ENCODE measurements at regions not wholly inside any gene's neighbourhood (a gene's known extent, or its start where the extent isn't known, plus 50 kb on each side); places are given as distances from the start of the nearest gene placed in this dataset.

DNA sequence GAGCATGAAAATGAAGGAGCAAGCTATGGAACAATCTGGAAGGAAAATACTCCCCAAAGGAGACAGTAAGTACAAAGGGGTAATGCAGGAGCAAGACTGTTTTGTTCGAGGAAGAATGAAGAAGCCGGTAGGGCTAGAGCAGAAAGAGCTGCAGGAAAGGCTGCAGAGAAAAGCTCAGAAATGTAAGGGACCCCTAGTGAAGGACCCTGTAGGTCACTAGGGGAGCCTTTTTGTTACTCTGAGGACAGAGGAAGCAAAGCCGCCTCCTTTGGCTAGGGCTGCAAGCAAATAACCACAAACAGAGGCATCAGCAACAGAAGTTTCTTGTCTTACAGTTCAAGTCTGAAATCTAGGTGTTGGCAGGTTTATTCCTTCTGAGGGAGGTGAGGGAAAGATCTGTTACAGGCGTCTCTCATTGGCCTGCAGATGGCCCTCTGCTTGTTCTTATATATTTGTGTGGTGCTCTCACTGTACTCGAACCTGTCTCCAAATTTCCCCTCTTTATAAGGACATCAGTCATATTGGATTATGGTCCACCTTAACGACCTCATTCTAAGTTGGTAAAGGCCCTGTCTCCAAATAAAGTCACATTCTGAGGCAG lies 362.3 kb downstream of the COG6 start:
- Histone ChIP-seq H3K4me2 (ENCODE audit: insufficient read depth, low read length, poor library complexity, severe bottlenecking) (no peak overlapping the region), H2BK12ac (ENCODE audit: low read length) (no peak overlapping the region), H2BK15ac (ENCODE audit: low read length) (no peak overlapping the region), H3K27me3 (ENCODE audit: control insufficient read depth in 3 of 3, insufficient read depth in 3 of 3, low read depth in 1 of 3, low read length in 3 of 3) (no peaks in the 10 kb centered on the region), H2AK5ac (ENCODE audit: low read depth, low read length) (no peak overlapping the region), H3K4me3 (ENCODE audit: low read length in 2 of 2) (no peak overlapping the region), H4K91ac (ENCODE audit: low read depth, low read length, poor library complexity) (no peak overlapping the region), H2BK5ac (ENCODE audit: low read length) (no peak overlapping the region), H2AFZ (ENCODE audit: low read length) (no peak overlapping the region), H3K9me3 (replicated peaks in 1 of 2; ENCODE audit: control insufficient read depth in 2 of 2, insufficient read depth in 1 of 2, low read depth in 1 of 2, low read length in 2 of 2) (no peaks in the 10 kb centered on the region), H4K8ac (ENCODE audit: low read depth, low read length) (no peak overlapping the region), H3K23ac (ENCODE audit: low read depth, low read length, poor library complexity) (no peak overlapping the region), H3K4ac (ENCODE audit: low read length) (no peak overlapping the region), H3K18ac (ENCODE audit: low read length) (no peak overlapping the region), H3K14ac (ENCODE audit: low read length) (no peak overlapping the region), H3K9ac (ENCODE audit: low read depth, low read length, poor library complexity) (no peak overlapping the region), H3K4me1 (ENCODE audit: control insufficient read depth in 2 of 2, insufficient read depth in 1 of 2, low read depth in 1 of 2, low read length in 2 of 2) (no peaks in the 10 kb centered on the region), H3K79me1 (ENCODE audit: low read depth, low read length) (no peaks in the 10 kb centered on the region), H3K36me3 (replicated peaks in 1 of 2; ENCODE audit: control insufficient read depth in 2 of 2, insufficient read depth in 2 of 2, low read length in 2 of 2) (no peaks in the 10 kb centered on the region), H3K27ac (replicated peaks; ENCODE audit: low read length) (no peak overlapping the region), H2BK120ac (ENCODE audit: low read depth, low read length) (no peak overlapping the region)
- DNase-seq (ENCODE audit: low spot score): no peak
- no CpG with 5 or more reads among the region's 6 CpGs for WGBS, 2 donors (ENCODE audit: extremely low coverage in 2 of 2, insufficient read length in 2 of 2, insufficient replicate concordance in 1 of 2)

DNA sequence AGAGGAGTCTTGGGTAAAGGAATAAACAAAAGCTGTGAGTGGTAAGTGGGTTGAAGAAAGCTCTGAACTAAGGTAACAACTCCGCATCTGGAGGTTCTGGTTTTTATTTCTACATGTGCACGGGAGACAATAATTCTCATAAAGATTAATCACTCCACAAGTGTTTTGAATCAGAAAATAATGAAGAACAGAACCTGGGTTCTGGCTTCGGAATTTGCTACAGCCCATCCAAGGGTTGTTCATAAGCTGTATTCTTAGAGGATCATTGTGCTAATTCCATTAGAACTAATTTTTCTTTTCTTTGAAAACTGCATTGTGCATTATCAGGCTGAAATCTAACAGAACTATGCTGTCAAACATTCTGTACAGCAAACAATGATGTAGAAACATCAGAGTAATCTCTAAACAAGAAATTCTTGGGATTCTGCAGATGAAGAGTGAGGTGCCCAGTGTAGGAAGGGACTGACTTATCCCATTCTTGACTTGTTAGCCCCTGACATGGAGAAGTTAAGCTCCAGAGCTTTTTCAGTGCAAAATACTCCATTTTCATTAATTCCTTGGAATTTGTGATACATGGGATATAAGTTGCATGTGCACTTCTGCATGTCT lies 368.2 kb downstream of the COG6 start:
- Histone ChIP-seq H4K8ac (ENCODE audit: low read depth, low read length) (no peak overlapping the region), H4K91ac (ENCODE audit: low read depth, low read length, poor library complexity) (no peak overlapping the region), H2BK15ac (ENCODE audit: low read length) (no peak overlapping the region), H3K79me1 (ENCODE audit: low read depth, low read length) (no peaks in the 10 kb centered on the region), H3K4me1 (ENCODE audit: control insufficient read depth in 2 of 2, insufficient read depth in 1 of 2, low read depth in 1 of 2, low read length in 2 of 2) (peaks cover 0 to 3% of the 10 kb centered on the region in 2 donors), H3K27ac (replicated peaks; ENCODE audit: low read length) (no peak overlapping the region), H3K23ac (ENCODE audit: low read depth, low read length, poor library complexity) (no peak overlapping the region), H2BK120ac (ENCODE audit: low read depth, low read length) (no peak overlapping the region), H3K14ac (ENCODE audit: low read length) (no peak overlapping the region), H3K27me3 (ENCODE audit: control insufficient read depth in 3 of 3, insufficient read depth in 3 of 3, low read depth in 1 of 3, low read length in 3 of 3) (no peaks in the 10 kb centered on the region), H3K4ac (ENCODE audit: low read length) (no peak overlapping the region), H2BK12ac (ENCODE audit: low read length) (no peak overlapping the region), H2AK5ac (ENCODE audit: low read depth, low read length) (no peak overlapping the region), H3K36me3 (replicated peaks in 1 of 2; ENCODE audit: control insufficient read depth in 2 of 2, insufficient read depth in 2 of 2, low read length in 2 of 2) (no peaks in the 10 kb centered on the region), H3K4me3 (ENCODE audit: low read length in 2 of 2) (no peak overlapping the region), H3K4me2 (ENCODE audit: insufficient read depth, low read length, poor library complexity, severe bottlenecking) (no peak overlapping the region), H2AFZ (ENCODE audit: low read length) (no peak overlapping the region), H3K18ac (ENCODE audit: low read length) (no peak overlapping the region), H2BK5ac (ENCODE audit: low read length) (no peak overlapping the region), H3K9ac (ENCODE audit: low read depth, low read length, poor library complexity) (no peak overlapping the region), H3K9me3 (replicated peaks in 1 of 2; ENCODE audit: control insufficient read depth in 2 of 2, insufficient read depth in 1 of 2, low read depth in 1 of 2, low read length in 2 of 2) (peaks cover 0 to 6% of the 10 kb centered on the region in 2 donors)
- no peak for DNase-seq (ENCODE audit: low spot score)
- WGBS, 2 donors (ENCODE audit: extremely low coverage in 2 of 2, insufficient read length in 2 of 2, insufficient replicate concordance in 1 of 2): no CpG with 5 or more reads among the region's 3 CpGs

DNA sequence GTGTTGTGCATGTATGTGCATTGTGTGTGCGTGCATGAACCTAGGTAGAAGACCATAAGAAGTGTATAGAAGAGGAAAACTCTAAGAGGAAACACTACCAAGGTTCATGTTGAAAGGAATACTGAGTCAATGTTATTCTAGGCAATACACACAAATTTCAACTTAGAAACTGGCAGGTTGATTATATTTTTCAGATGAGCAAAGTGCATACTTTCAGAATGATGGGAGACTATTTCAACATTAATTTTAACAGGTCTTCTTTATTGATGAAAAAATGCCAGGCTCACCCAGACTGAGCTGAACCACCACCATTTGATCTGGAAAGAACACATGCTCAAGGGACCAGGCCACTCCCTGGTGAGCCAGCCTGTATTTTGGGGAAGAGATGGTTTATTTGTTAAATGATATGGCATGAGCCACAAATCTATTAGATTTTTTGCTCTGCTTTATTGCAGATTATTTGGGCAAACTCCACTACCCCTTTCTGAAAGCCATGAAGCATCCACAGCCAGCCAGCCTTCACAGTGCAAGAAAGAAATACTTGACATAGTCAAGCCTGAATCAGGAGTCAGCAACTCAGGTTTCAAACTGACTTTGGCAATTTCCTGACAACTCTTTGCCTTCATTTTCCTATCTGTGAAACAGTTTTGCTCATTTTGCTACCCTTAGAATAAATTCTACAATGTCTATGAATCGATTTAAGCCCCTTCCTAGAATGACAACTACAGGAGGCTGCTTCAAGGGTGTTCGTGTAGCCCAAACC lies 368.9 kb downstream of the COG6 start:
- Histone ChIP-seq H3K4me2 (ENCODE audit: insufficient read depth, low read length, poor library complexity, severe bottlenecking) (no peak overlapping the region), H3K18ac (ENCODE audit: low read length) (no peak overlapping the region)
- WGBS, 2 donors (ENCODE audit: extremely low coverage in 2 of 2, insufficient read length in 2 of 2, insufficient replicate concordance in 1 of 2): no CpG with 5 or more reads among the region's 3 CpGs

More for the DNA sequence above, 368.9 kb downstream of the COG6 start:
- Histone ChIP-seq H2BK12ac (ENCODE audit: low read length) (no peak overlapping the region), H4K91ac (ENCODE audit: low read depth, low read length, poor library complexity) (no peak overlapping the region), H3K4ac (ENCODE audit: low read length) (no peak overlapping the region), H3K4me1 (ENCODE audit: control insufficient read depth in 2 of 2, insufficient read depth in 1 of 2, low read depth in 1 of 2, low read length in 2 of 2) (peaks cover 0 to 3% of the 10 kb centered on the region in 2 donors), H3K9ac (ENCODE audit: low read depth, low read length, poor library complexity) (no peak overlapping the region), H2AFZ (ENCODE audit: low read length) (no peak overlapping the region), H2AK5ac (ENCODE audit: low read depth, low read length) (no peak overlapping the region), H2BK5ac (ENCODE audit: low read length) (no peak overlapping the region), H3K9me3 (replicated peaks in 1 of 2; ENCODE audit: control insufficient read depth in 2 of 2, insufficient read depth in 1 of 2, low read depth in 1 of 2, low read length in 2 of 2) (peaks cover 0 to 6% of the 10 kb centered on the region in 2 donors), H3K79me1 (ENCODE audit: low read depth, low read length) (no peaks in the 10 kb centered on the region), H3K27me3 (ENCODE audit: control insufficient read depth in 3 of 3, insufficient read depth in 3 of 3, low read depth in 1 of 3, low read length in 3 of 3) (no peaks in the 10 kb centered on the region), H3K4me3 (ENCODE audit: low read length in 2 of 2) (no peak overlapping the region), H3K14ac (ENCODE audit: low read length) (no peak overlapping the region), H2BK15ac (ENCODE audit: low read length) (no peak overlapping the region), H4K8ac (ENCODE audit: low read depth, low read length) (no peak overlapping the region), H3K23ac (ENCODE audit: low read depth, low read length, poor library complexity) (no peak overlapping the region), H2BK120ac (ENCODE audit: low read depth, low read length) (no peak overlapping the region), H3K27ac (replicated peaks; ENCODE audit: low read length) (no peak overlapping the region), H3K36me3 (replicated peaks in 1 of 2; ENCODE audit: control insufficient read depth in 2 of 2, insufficient read depth in 2 of 2, low read length in 2 of 2) (no peaks in the 10 kb centered on the region)
- DNase-seq (ENCODE audit: low spot score): no peak

Measured in neuronal stem cell (in vitro differentiated cells).